NCI-H510A treated with DMSO at 0.1 percent for 48 hours (cell line): ENCODE measurements at regions not wholly inside any gene's neighbourhood (a gene's known extent, or its start where the extent isn't known, plus 50 kb on each side); places are given as distances from the start of the nearest gene placed in this dataset.

Experiments
- DNase-seq: peaks from one replicate; lab custom pipeline; 2025; lab: John Stamatoyannopoulos, UW

DNA sequence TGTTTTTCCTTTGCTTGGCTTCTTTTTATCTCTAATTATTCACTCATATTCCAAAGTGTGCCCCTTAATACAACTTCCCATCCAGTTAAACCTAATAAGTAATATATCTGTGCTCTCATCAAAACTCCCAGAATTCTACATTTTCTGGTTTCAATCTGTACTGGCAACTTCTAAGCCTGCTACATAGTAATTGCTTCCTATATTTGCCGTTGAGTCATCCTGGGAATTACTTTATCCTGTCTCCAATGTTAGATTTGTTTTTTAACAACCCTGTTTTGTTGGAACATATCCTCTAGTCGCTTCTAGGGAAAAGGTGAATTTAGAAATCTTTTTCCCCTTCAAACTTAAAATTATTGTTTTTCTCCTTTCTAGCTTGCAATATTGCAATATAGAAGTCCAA is 620.5 kb upstream of the PKN2 start:
- DNase-seq = no peak

DNA sequence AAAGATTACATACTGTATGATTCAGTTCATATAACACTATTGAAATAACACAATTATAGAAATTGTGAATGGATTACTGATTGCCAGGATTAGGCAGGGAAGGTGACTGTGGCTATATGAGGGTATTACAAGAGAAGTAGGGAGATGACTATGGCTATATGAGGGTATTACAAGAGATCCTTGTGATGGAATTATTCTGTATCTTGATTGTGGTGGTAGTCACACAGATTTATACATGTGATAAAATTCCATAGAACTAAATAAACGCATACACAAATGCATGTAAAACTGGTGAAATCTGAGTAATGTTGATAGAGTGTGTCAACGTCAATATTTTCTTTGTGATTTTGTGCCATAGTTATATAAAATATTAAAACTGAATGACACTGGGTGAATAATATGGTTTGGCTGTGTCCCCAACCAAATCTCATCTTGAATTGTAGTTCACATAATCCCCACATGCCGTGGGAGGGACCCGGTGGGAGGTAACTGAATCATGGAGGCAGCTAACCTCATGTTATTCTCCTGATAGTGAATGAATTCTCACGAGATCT is 615.6 kb upstream of the PKN2 start:
- DNase-seq = no peak

DNA sequence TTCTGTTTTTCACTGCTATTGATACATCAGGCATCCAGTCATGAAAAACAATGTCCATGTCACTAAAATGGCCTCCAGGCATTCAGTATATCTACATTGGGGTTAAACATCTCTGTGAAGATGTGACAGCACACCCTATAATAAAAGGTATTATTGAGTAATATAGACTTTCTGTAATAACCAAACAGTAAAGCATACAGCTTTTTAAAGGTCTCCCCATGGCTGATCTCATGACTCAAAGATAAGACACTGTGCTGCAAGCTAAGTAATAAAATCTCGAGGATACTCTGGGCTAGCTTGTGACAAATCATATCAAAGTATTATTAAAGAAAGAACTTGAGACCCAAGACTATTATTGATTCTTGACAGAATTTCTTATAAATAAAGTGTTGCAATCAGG is 613.1 kb upstream of the PKN2 start:
- DNase-seq = no peak

DNA sequence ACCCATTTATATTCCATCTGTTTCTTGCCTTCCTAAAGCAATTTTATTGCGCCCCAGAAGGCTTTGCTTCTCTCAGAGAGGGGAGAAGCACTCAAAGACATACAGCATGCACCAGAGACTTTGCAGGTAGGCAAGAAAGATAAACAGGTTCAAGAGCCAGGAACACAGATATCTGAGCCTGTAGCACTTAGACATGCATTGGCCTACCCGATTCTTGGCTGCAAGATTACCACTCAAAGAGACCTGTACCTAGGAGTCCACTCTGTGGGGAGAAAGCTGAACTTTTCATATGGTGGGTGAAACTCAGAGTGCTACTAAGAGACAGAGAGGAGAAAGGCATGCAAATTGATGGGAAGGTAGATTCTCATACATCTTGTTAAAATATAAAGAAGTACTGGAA is 609.4 kb upstream of the PKN2 start:
- no peak for DNase-seq

DNA sequence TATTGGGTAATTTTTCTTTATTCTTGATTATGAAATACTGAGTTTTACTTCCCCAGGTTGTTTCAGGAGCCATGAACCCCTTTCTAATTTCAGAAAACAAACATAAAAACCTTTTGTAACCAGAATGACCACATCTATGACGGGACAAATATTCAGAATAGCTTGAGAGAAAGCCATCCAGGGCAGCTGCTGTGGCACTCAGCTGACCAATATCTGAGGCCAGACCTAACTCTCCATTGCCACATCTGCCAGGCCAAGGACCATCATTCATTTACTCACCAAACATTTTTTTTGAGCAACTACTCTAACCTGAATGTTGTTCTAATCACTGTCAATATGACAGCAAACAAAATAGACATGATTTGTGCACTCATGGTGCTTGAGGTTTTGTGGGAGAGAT is 608.3 kb upstream of the PKN2 start:
- no peak for DNase-seq

DNA sequence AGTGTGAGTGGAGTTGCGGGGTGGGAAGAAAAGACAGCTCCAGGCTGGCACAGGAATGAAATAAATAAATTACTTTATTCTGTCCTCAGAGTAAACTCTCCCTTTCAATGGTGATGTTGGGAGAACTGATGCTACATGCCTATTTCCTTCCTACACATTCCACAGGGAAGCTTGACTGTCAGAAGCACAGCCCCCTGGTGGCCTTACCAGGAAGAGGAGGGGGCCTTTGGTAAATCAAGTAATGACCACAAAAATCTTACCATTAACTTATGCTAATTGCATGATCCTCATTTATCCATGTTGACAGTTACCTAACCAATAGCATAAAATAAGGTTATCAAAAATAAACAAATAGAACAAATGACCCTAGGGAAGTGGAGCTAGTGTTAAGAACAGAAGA is 605.0 kb upstream of the PKN2 start:
- DNase-seq = no peak

DNA sequence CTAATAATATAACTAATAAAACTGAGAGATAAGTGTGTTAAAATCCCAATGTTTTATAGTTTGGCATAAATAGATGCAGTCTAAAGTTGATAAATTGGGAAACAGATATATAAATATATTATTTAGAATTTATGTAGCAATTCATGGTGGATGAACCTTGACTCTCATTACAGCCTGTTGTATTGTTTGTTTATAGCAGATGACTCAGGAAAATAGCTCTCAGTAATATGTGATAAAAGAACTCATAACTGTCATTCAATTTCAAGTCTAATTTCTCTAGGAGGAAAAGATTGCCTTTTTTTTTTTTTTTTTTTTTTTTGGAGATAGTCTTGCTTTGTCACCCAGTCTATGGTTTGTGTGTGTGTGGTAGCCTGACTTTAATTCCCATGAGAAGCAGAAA is 603.2 kb upstream of the PKN2 start:
- DNase-seq = no peak

DNA sequence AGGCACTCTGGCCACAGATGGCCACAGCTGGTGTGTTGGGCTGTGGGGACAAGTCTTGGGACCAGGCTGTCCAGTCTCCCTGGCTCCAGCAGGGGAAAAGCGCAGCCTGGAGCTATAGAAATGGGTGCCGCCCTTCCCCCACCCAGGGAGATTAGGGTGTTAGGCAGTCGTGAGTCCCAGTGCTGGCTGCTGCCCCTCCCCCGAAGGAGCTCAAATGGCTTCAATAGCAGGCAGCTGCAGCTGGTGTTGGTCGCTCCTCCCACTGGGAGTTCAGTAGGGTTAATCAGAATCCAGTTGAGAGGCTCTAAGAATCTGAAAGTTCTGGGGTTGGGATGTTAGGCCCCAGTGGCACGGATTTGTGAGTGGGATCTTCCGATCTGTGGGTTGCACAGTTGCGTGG is 595.6 kb upstream of the PKN2 start:
- DNase-seq = no peak

DNA sequence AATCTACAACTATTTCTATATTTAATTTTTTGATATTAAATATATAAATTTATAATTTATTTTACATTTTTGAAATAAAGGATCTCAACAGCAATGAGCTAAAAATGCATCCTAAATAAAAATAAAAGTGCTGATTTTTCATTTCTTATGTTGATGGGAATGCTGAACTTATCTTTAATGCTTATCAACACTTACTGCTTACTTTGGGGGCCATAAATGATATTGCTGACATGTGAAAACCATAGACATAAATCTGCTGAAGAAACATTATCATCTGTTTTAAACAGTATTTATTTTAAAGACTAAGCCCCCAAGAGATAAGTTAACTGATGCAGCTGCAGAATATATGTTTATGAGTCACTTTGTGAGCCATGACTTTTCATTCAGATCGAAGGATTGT is 594.1 kb upstream of the PKN2 start:
- DNase-seq = no peak

DNA sequence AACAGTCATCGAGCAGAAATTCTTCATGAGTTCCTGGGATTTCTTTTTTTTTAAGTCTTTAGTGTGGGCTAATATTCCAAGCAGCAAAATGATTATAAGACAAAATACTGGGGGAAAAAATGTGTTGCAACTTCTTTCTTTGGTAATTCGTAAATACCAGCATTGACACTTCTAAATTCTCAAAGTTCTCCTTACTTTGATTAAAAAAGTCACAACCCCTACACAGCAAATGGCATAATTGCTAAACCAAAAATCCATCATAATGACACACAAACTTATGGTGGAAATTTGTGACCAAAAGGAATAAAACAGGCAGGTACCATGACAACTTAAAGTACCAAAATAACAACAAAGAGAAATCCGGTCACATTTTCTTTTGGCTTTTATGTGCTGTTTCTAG is 585.2 kb upstream of the PKN2 start:
- no peak for DNase-seq

DNA sequence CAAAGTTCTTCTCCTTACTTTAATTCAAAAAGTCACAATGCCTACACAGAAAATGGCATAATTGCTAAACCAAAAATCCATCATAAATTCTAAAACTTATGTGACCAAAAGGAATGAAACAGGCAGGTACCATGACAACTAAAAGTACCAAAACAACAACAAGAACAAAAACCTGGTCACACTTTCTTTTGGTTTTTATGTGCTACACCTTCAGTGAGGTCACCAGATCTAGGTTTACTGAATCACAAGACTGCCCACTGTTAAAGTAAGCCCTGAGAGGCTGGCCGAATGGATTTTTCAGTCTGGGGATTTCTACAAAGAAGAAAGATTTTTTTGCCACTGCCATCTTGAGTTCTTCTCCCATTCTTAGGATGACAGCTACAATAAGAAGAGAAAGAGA is 583.0 kb upstream of the PKN2 start:
- DNase-seq = no peak

DNA sequence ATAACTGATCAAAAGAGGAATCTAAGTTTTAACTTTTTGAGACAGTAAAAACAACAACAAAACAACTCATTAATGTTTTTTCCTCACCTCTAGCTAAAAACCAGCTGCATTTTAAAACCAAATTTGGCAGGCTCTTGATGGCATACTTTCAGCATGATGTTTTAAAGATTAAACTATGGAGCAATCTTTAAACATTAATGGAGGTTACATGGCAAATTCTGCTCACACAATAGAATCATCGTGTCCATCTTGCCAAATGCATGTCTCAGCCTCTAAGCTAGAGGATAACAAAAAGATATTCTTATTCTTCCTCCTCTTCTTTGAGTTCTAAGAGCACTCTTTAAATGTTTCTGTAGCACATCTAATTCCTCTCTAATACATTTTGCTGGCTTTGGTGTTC is 579.8 kb upstream of the PKN2 start:
- DNase-seq = no peak

DNA sequence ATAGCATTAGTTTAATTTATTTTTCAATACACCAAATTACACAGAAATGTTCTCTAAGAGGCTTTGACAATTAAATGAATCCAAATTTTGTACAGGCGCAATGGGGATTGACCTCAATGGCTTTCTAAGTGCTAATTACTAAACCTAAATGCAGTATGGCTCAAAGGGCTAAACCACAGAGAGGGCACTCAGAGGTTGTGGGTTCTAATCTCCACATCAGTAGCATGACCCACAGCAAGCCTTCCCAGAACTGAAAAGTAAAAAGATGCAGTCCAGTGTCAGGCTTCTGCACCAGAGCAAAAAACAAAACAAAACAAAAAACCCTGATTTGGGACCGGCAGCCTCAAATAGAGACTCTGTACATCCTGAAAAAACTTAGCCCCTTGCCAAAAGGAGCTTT is 579.2 kb upstream of the PKN2 start:
- DNase-seq = no peak

DNA sequence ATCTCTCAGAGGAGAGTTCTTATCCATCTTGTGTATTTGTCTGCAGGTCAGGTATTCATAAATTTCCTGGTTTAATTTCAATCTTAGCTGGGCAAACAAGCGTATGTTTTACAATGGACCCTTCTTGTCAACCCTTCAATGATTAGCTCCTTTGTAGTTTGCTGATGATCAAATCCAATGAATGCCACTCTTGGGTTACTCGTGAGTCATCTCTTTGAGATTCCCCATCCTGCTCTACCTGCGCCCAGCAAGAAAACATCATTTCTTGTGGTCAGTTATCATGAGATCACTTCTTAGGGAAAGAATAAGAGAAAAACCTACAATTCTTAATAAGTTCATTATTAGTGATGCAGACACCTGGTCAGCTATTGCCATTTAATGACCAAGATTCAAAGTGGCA is 572.3 kb upstream of the PKN2 start:
- no peak for DNase-seq

DNA sequence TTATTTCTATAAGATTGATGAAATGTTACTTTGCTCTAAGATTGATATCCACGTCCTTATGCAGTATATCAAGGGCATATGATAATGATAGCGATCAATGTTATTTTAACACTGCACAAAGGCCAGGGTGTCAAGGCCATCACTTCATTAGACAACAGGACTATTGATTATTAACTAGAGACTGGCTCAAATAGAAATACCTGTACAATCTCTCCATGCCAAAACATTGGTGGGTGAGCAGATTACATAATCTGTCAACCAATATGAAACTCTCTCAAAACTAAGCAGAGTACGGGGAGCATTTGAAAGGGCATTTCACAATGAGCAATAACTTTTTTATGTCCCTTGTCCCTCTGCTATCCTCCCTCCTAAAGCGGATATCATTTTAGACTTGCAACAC is 566.5 kb upstream of the PKN2 start:
- no peak for DNase-seq

DNA sequence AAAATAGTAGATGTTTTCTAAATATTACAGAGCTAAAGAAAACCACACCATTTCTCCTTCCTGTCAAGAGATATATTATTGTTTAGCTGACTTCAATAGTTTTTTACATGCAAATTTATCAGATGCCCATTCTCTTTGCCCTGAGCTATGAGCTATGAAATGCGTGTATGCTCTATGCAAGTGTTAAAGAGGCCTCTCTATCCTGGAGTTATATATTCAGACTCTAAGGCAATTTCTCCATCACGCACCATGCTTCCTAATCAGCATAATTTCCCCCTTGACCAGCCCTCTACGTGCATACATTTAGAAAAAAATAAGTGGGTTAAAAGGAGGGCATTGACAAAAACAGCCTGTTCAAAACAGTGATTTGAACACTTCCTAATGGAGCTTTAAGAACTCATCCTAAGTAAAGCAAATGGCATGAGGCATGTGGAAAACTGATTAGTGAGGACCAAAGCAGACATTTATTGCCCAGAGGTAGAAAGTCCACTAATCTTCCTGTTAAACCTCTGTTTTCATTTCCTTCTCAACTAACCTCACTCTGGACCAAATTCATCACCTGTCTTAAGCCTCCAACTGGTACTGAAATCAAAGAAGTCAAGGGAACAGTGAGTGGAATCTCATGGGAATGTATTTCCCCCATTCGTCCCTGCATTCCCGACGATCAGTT is 565.8 kb upstream of the PKN2 start:
- no peak for DNase-seq

DNA sequence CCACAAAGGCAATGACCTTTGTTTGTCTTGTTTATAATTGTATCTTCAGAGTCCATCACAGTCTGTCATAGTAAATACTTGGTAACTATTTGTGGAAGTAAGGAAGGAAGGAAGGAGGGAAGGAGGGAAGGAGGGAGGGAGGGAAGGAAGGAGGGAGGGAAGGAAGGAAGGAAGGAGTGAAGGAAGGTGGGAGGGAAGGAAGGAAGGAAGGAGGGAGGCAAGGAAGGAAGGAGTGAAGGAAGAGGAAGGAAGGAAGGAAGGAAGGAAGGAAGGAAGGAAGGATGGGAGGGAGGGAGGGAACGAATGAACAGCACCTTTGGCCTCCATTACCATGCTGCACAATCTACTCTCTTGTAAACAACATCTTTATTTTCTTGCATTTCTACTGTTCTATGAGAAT is 559.5 kb upstream of the PKN2 start:
- no peak for DNase-seq

DNA sequence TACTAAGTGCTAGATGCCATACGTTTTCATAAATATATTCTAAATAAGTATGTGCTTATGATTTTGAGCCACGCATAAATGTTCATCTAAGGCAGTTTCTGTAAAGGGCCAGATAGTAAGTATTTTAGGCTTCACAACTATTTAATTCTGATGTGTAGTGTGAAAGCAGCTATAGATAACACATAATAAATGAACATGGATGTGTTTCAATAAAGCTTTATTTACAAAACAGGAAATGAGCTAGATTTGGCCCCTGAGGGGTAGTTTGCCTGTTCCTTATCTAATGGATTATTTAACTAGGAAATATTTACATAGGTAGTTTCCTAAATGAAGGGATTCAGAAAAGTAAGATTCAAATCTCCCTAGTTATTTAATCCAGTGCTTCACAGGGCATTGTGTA is 557.6 kb upstream of the PKN2 start:
- no peak for DNase-seq

DNA sequence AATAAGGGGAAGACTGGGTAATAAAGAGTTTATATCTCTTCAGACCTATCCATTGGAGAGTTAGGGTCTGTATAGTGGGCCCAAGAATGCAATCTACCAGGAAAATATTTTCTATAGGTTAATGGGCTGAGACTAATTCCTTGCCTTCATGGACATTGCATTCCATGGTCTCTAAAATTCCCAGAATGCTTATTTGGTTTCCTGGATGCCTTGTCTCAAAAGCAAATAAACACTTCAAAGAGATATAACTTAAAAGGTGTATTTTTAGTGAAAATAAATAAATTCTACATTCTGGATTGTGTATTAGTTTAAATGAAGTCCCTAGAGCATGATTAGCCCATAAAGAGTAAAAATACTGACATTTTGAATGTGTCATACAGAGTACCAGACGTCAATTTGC is 550.1 kb upstream of the PKN2 start:
- no peak for DNase-seq

DNA sequence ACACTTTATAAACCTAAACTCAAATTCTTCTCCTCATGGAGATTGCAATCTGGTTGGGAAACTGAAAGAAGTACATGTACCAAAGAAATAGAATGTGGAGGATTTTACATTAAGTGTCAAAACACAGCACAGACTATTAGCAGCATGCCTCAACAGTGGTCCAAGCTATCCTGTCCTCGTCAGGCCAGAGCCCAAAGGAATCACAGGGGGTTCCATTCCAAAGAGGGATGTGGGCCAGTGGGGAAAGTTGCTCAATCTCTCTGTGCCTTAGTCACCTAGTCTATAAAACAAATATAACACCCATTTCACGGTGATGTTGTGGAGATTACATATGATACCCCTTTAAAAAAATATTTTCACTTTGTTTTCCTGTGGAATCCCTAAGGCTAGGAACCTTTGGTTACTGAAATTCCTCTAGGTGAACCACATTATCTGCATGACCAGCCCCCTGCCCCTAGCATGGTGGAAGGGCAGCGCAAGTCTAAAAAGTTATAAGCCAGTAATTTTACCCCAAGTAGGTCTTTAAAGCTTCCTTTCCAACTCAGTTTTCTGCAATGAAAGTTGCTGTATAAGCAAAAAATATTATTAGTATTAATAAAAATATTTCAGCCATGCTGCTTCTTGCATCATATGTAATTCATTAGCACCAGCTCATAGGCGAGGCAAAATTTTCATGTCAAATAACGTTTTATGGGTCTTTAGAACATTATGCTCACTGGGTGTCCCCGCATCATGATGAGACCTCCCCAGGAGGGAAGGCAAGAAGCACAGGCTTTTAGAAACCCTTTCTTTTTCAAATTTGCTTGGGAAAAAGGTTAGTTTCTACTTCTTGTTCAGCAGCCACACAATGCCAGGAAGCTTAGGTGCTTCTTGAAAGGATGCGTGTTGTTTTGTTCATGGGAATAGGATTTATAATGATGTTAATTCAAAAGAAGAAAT is 548.8 kb upstream of the PKN2 start:
- no peak for DNase-seq

DNA sequence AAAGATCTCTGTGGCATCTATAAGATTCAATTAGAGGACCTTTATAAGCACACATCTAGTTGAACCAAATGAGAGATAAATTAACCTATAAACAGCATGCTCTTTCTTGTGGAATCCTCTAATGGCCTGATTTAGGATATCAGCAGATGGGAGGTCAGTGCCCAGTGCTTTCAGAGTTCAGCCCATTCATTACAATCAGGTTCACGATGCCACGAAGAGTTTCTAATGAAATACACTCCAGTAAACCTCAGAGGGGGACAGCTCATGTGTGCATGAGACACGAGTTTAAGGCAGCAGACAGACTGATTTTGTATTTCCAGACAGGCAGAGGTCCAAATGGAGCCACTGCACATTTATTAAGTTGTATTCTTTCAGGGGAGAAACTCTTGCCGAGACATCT is 544.4 kb upstream of the PKN2 start:
- DNase-seq = no peak

DNA sequence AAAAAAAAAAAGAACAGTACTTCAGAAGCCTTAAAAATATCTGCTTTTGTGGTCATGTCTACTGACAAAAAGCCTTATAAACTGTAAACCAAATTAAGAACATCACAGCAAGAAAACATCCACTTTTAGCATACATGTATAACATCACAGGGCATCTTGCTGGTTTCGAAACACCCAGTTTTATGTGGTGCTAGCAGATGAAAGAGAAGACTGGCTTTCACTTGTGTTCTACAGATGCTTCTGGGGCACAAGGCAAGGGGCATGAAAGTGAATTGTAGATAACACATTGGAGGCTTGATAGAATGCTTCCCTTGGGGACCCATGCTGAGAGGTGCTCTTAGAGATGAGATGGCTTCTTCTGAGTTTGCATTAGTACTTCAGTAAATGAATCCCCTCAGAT is 543.7 kb upstream of the PKN2 start:
- DNase-seq = no peak

DNA sequence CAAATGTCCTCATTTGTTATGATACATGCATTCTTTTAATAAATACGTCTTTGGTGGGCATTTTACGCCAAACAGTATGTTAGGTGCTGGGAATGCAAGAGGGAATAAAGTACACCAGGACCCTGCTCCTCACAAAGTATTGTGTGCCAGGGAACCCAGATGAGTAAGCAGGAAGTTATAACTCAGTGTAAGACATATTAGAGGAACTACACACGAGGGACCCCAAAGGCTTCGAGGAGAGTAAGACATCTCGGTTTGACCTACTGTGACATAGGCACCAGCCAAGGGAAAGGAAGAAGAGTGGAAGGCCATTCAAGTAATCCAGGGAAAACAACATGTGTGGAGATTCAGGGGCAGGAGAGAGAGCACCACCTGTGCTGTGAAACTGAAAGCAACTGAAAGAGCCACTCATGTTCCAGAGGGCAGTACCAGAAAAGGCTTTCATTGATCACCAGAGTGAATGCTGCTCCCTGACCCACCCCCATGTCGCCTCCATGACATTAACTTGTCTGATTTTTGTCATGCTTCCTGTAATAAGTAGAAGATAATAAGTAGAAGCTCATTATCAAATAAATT is 542.5 kb upstream of the PKN2 start:
- peak; percentile 60 for DNase-seq
